ENCODE measurements at regions not wholly inside any gene's neighbourhood (a gene's known extent, or its start where the extent isn't known, plus 50 kb on each side); places are given as distances from the start of the nearest gene placed in this dataset.

GRCh38 chr14:24715239-24715638, 81.2 kb upstream of the GZMB start:
- no peak overlapping the region for H3K4me3 ChIP-seq (ENCODE audit: low read length)
- no peak for TF ChIP-seq CTCF (IDR thresholded peaks at IDR 0.05; ENCODE audit: insufficient read depth, low read depth, low read length, missing control alignments)
- DNase-seq (ENCODE audit: low read depth), result no peak

GRCh38 chr14:24713404-24713803, 79.4 kb upstream of the GZMB start:
- no peak overlapping the region for H3K4me3 ChIP-seq (ENCODE audit: low read length)
- DNase-seq (ENCODE audit: low read depth), result no peak
- no peak for TF ChIP-seq CTCF (IDR thresholded peaks at IDR 0.05; ENCODE audit: insufficient read depth, low read depth, low read length, missing control alignments)

- H3K4me3 ChIP-seq (ENCODE audit: low read length), result no peak overlapping the region
- TF ChIP-seq CTCF (IDR thresholded peaks at IDR 0.05; ENCODE audit: insufficient read depth, low read depth, low read length, missing control alignments), result no peak
- no peak for DNase-seq (ENCODE audit: low read depth)
Measured at GRCh38 chr14:24712909-24713308, 78.9 kb upstream of the GZMB start.

- no peak for DNase-seq (ENCODE audit: low read depth)
- no peak for TF ChIP-seq CTCF (IDR thresholded peaks at IDR 0.05; ENCODE audit: insufficient read depth, low read depth, low read length, missing control alignments)
- H3K4me3 ChIP-seq (ENCODE audit: low read length), result no peak overlapping the region
Measured at GRCh38 chr14:24712374-24712773, 78.4 kb upstream of the GZMB start.

- no peak overlapping the region for H3K4me3 ChIP-seq (ENCODE audit: low read length)
- peak; percentile 91 for TF ChIP-seq CTCF (IDR thresholded peaks at IDR 0.05; ENCODE audit: insufficient read depth, low read depth, low read length, missing control alignments)
- peak; percentile 58 for DNase-seq (ENCODE audit: low read depth)
Measured at GRCh38 chr14:24710403-24711112, 76.6 kb upstream of the GZMB start.

GRCh38 chr14:24708684-24709083, 74.7 kb upstream of the GZMB start:
- DNase-seq (ENCODE audit: low read depth), result no peak
- TF ChIP-seq CTCF (IDR thresholded peaks at IDR 0.05; ENCODE audit: insufficient read depth, low read depth, low read length, missing control alignments), result no peak
- H3K4me3 ChIP-seq (ENCODE audit: low read length), result no peak overlapping the region

GRCh38 chr14:24706351-24706750, 72.4 kb upstream of the GZMB start:
- no peak for DNase-seq (ENCODE audit: low read depth)
- no peak for TF ChIP-seq CTCF (IDR thresholded peaks at IDR 0.05; ENCODE audit: insufficient read depth, low read depth, low read length, missing control alignments)

More at GRCh38 chr14:24706351-24706750, 72.4 kb upstream of the GZMB start:
- H3K4me3 ChIP-seq (ENCODE audit: low read length), result no peak overlapping the region

Data from epithelial cell of esophagus (primary cell).